WTC11 (cell line): ENCODE measurements at regions not wholly inside any gene's neighbourhood (a gene's known extent, or its start where the extent isn't known, plus 50 kb on each side); places are given as distances from the start of the nearest gene placed in this dataset.

Experiments used
- ATAC-seq: fragments of 200-7000 bp; cut with Tn5 transposase; 2 replicates; pipeline ENCODE4 v1.10.0; 2021; ENCODE audit warnings: mild to moderate bottlenecking, moderate library complexity
- CTCF ChIA-PET: fragments of 300-600 bp; sonication (Branson Sonifier 250); formaldehyde crosslinking; loops from one replicate; lab custom pipeline; 2021; ENCODE audit warnings: antibody characterized with exemption; lab: Charles Lee
- POLR2A ChIA-PET: fragments of 350-600 bp; sonication (Branson Sonifier 250); formaldehyde crosslinking; loops from one replicate; lab custom pipeline; 2021; ENCODE audit warnings: antibody characterized with exemption; lab: Charles Lee
- DNase-seq: peaks from one replicate; pipeline ENCODE4 v3.0.0; 2021; ENCODE audit warnings: low spot score
- H3K27ac Mint-ChIP-seq: 2 replicates; pipeline ENCODE4 v1.8.0; 2021; ENCODE audit warnings: mixed read lengths
- H3K27me3 Mint-ChIP-seq: 2 replicates; pipeline ENCODE4 v1.8.0; 2021; ENCODE audit warnings: low read depth, mild to moderate bottlenecking, moderate library complexity, mixed read lengths
- H3K36me3 Mint-ChIP-seq: 2 replicates; pipeline ENCODE4 v1.8.0; 2021; ENCODE audit warnings: mixed read lengths
- H3K4me1 Mint-ChIP-seq: 2 replicates; pipeline ENCODE4 v1.8.0; 2022; ENCODE audit warnings: mixed read lengths
- H3K4me3 Mint-ChIP-seq: 2 replicates; pipeline ENCODE4 v1.8.0; 2021; ENCODE audit warnings: mild to moderate bottlenecking, moderate library complexity, mixed read lengths
- H3K9me3 Mint-ChIP-seq: 2 replicates; pipeline ENCODE4 v1.8.0; 2021; ENCODE audit warnings: mixed read lengths
- AFF4 ChIP-seq: sonication (generic); formaldehyde crosslinking; IDR thresholded peaks from 2 replicates; pipeline ENCODE4 v1.8.1; 2023; ENCODE audit warnings: mild to moderate bottlenecking, missing genetic modification reagents, borderline replicate concordance
- CREB1 ChIP-seq: sonication (generic); formaldehyde crosslinking; IDR thresholded peaks from 2 replicates; pipeline ENCODE4 v1.8.0; 2023; ENCODE audit warnings: mild to moderate bottlenecking, missing genetic modification reagents
- E2F5 ChIP-seq: sonication (generic); formaldehyde crosslinking; IDR thresholded peaks from 2 replicates; pipeline ENCODE4 v1.8.1; 2022; ENCODE audit warnings: mild to moderate bottlenecking, moderate library complexity, missing genetic modification reagents
- IRF1 ChIP-seq: sonication (generic); formaldehyde crosslinking; IDR thresholded peaks from 2 replicates; pipeline ENCODE4 v1.8.0; 2023; ENCODE audit warnings: missing genetic modification reagents
- OVOL2 ChIP-seq: fragments of 250-450 bp; sonication (Bioruptor Pico); IDR thresholded peaks from 2 replicates; pipeline ENCODE4 v1.9.0; 2021; ENCODE audit warnings: mild to moderate bottlenecking, borderline replicate concordance
- TCF7 ChIP-seq: sonication (generic); formaldehyde crosslinking; IDR thresholded peaks from 2 replicates; pipeline ENCODE4 v1.8.0; 2022; ENCODE audit warnings: mild to moderate bottlenecking, low read depth, missing genetic modification reagents, moderate library complexity
- USF2 ChIP-seq: sonication (generic); formaldehyde crosslinking; IDR thresholded peaks from 2 replicates; pipeline ENCODE4 v1.8.1; 2023; ENCODE audit warnings: mild to moderate bottlenecking, missing genetic modification reagents, moderate library complexity
- ZNF138 ChIP-seq: sonication (generic); formaldehyde crosslinking; conservative IDR thresholded peaks from 2 replicates; pipeline ENCODE4 v1.8.1; 2022; ENCODE audit warnings: mild to moderate bottlenecking, moderate library complexity, missing genetic modification reagents
- ZNF281 ChIP-seq: sonication (generic); formaldehyde crosslinking; IDR thresholded peaks from 2 replicates; pipeline ENCODE4 v1.8.0; 2023; ENCODE audit warnings: mild to moderate bottlenecking, missing genetic modification reagents
- ZNF416 ChIP-seq: fragments of 250-450 bp; sonication (Bioruptor Pico); IDR thresholded peaks from 2 replicates; pipeline ENCODE4 v1.9.0; 2021; ENCODE audit warnings: mild to moderate bottlenecking, inconsistent platforms
- ZNF512 ChIP-seq: sonication (generic); formaldehyde crosslinking; IDR thresholded peaks from 2 replicates; pipeline ENCODE4 v1.8.1; 2022; ENCODE audit warnings: missing genetic modification reagents, borderline replicate concordance
- ZNF532 ChIP-seq: fragments of 250-450 bp; sonication (Bioruptor Pico); IDR thresholded peaks from 2 replicates; pipeline ENCODE4 v1.9.0; 2021; ENCODE audit warnings: mild to moderate bottlenecking, borderline replicate concordance
- ZSCAN18 ChIP-seq: fragments of 250-450 bp; sonication (Bioruptor Pico); IDR thresholded peaks from 2 replicates; pipeline ENCODE4 v2.1.2; 2022; ENCODE audit warnings: mild to moderate bottlenecking, moderate library complexity

- TF ChIP-seq AFF4: no peak
- TF ChIP-seq E2F5 (CRISPR knock-in tag): no peak
- no peak for TF ChIP-seq IRF1
- no peak for TF ChIP-seq ZNF138 (CRISPR knock-in tag)
These were observed 138.8 kb upstream of the ERCC4 start (continued) for GRCh38 chr16:13781169-13781564.

GRCh38 chr16:13781575-13782338, 138.2 kb upstream of the ERCC4 start:
- Mint-ChIP-seq H3K4me3 (no peak overlapping the region), H3K27ac (no peak overlapping the region), H3K4me1 (peaks cover 24% of the 10 kb centered on the region), H3K36me3 (peaks cover 4% of the 10 kb centered on the region; the same call in 1 of the 2 replicates), H3K9me3 (peaks cover 30% of the 10 kb centered on the region), H3K27me3 (peaks cover 4% of the 10 kb centered on the region)
- ChIA-PET POLR2A (no interaction called here), CTCF (no interaction called here)
- DNase-seq (no peak), ATAC-seq (no peak)
- TF ChIP-seq ZNF512 (CRISPR knock-in tag) (no peak), AFF4 (no peak), ZSCAN18 (CRISPR knock-in tag) (no peak), CREB1 (no peak), USF2 (CRISPR knock-in tag) (no peak), ZNF532 (no peak), TCF7 (CRISPR knock-in tag) (no peak), OVOL2 (no peak), ZNF281 (CRISPR knock-in tag) (no peak), ZNF416 (no peak)
- TF ChIP-seq, all 79 proteins: peak for 0
